ENCODE measurements at regions not wholly inside any gene's neighbourhood (a gene's known extent, or its start where the extent isn't known, plus 50 kb on each side); places are given as distances from the start of the nearest gene placed in this dataset.
A peak's percentile ranks its signal among the peaks of the same experiment; 100 is the strongest.

- 11% methylated on average over 1 of the region's 1 CpG for WGBS (ENCODE audit: insufficient coverage, low coverage, low lambda C conversion rate, missing lambda C conversion rate)
- Histone ChIP-seq H3K27ac (no peak overlapping the region), H3K9me3 (no peaks in the 10 kb centered on the region), H3K36me3 (no peaks in the 10 kb centered on the region), H3K4me3 (no peak overlapping the region), H3K27me3 (no peaks in the 10 kb centered on the region), H3K4me1 (no peaks in the 10 kb centered on the region)
- TF ChIP-seq, protein P1, sequence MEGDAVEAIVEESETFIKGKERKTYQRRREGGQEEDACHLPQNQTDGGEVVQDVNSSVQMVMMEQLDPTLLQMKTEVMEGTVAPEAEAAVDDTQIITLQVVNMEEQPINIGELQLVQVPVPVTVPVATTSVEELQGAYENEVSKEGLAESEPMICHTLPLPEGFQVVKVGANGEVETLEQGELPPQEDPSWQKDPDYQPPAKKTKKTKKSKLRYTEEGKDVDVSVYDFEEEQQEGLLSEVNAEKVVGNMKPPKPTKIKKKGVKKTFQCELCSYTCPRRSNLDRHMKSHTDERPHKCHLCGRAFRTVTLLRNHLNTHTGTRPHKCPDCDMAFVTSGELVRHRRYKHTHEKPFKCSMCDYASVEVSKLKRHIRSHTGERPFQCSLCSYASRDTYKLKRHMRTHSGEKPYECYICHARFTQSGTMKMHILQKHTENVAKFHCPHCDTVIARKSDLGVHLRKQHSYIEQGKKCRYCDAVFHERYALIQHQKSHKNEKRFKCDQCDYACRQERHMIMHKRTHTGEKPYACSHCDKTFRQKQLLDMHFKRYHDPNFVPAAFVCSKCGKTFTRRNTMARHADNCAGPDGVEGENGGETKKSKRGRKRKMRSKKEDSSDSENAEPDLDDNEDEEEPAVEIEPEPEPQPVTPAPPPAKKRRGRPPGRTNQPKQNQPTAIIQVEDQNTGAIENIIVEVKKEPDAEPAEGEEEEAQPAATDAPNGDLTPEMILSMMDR (IDR thresholded peaks at IDR 0.05): no peak
- TF ChIP-seq POLR2A (IDR thresholded peaks at IDR 0.05): no peak
- no peak for DNase-seq
- intact Hi-C loops (cut with DNase I): no loop called here
- ATAC-seq: no peak
These were observed 310.6 kb upstream of the FSIP2 start for GRCh38 chr2:185428000-185428399.

GRCh38 chr2:185433824-185434223, 304.8 kb upstream of the FSIP2 start:
- no peak for ATAC-seq
- Histone ChIP-seq H3K36me3 (no peaks in the 10 kb centered on the region), H3K27ac (no peak overlapping the region), H3K4me1 (no peaks in the 10 kb centered on the region), H3K4me3 (no peak overlapping the region), H3K27me3 (no peaks in the 10 kb centered on the region), H3K9me3 (no peaks in the 10 kb centered on the region)
- TF ChIP-seq, protein P1 (IDR thresholded peaks at IDR 0.05): no peak
- no peak for TF ChIP-seq POLR2A (IDR thresholded peaks at IDR 0.05)
- no peak for DNase-seq
- intact Hi-C loops (cut with DNase I): no loop called here

- DNase-seq (no peak), ATAC-seq (no peak)
- H3K36me3 ChIP-seq: no peaks in the 10 kb centered on the region
- intact Hi-C loops (cut with DNase I): no loop called here
- H3K27ac ChIP-seq: no peak overlapping the region
- H3K27me3 ChIP-seq: no peaks in the 10 kb centered on the region
- H3K4me3 ChIP-seq: no peak overlapping the region
- TF ChIP-seq, protein P1 (IDR thresholded peaks at IDR 0.05): no peak
- TF ChIP-seq POLR2A (IDR thresholded peaks at IDR 0.05): no peak
- no peaks in the 10 kb centered on the region for H3K9me3 ChIP-seq
- H3K4me1 ChIP-seq: no peaks in the 10 kb centered on the region
These were observed 301.7 kb upstream of the FSIP2 start for GRCh38 chr2:185436787-185437372.

DNA sequence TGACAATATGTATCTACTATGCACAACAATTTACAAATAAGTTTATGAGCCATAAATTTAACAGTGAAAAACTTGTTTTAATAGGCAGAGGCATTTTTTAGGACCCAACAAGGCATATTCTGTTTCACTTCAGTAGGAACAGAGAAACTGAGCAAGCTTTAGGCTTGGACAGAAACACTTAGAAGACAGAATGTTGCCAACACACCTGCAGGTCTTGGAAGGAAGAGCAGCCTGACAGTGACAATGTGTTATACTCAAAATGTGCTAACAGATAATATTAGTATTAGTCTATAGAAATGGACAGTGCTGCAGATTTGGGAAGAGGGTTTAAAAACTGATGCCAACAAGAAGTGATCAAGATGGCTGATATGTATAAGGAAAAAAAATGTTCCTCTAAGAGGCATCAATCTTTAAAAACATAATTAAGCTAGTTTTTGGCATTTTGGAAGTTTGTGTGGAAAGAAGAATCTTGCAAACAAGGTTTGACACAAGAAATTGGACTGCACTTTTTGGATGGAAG, 297.1 kb upstream of the FSIP2 start:
- intact Hi-C loops (cut with DNase I): no loop called here
- TF ChIP-seq POLR2A (IDR thresholded peaks at IDR 0.05): no peak
- TF ChIP-seq, protein P1 (IDR thresholded peaks at IDR 0.05): no peak
- Histone ChIP-seq H3K4me3 (no peak overlapping the region), H3K27me3 (no peaks in the 10 kb centered on the region), H3K4me1 (no peaks in the 10 kb centered on the region), H3K36me3 (no peaks in the 10 kb centered on the region), H3K9me3 (no peaks in the 10 kb centered on the region), H3K27ac (no peak overlapping the region)
- no peak for DNase-seq
- no peak for ATAC-seq

DNA sequence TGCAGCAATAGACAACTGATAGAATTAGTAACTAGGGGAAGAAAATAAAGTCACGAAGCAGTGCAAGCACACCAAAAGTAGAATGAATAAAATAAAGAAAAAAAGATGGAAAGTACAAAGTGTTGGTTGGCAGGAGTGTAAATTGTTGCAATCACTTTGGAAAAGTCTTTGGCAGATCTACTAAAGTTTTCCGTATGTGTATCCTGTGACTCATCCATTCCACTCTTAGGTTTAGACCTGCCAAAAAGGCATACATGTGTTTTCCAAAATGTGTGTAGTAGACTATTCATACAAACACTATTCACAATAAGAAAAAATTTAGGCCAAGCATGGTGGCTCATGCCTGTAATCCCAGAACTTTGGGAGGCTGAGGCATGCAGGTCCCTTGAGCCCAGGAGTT, 282.1 kb upstream of the FSIP2 start:
- TF ChIP-seq, protein P1 (IDR thresholded peaks at IDR 0.05): no peak
- TF ChIP-seq POLR2A (IDR thresholded peaks at IDR 0.05): no peak
- Histone ChIP-seq H3K36me3 (no peaks in the 10 kb centered on the region), H3K9me3 (no peaks in the 10 kb centered on the region), H3K4me3 (no peak overlapping the region), H3K4me1 (no peaks in the 10 kb centered on the region), H3K27me3 (no peaks in the 10 kb centered on the region), H3K27ac (no peak overlapping the region)
- DNase-seq (no peak), ATAC-seq (peak in 1 of 4 donors; percentile 18)
- intact Hi-C loops (cut with DNase I): no loop called here
- WGBS (ENCODE audit: insufficient coverage, low coverage, low lambda C conversion rate, missing lambda C conversion rate): 27% methylated on average over 2 of the region's 2 CpGs
